Ovary (tissue), 7 donors: ENCODE measurements at regions not wholly inside any gene's neighbourhood (a gene's known extent, or its start where the extent isn't known, plus 50 kb on each side); places are given as distances from the start of the nearest gene placed in this dataset.

ENCODE experiments used
- DNase-seq, 5 donors: peaks; one replicate each; pipeline ENCODE4 v3.0.0-alpha.2; 2019 to 2020
- H3K27ac ChIP-seq, 2 donors: fragments of 200-600 bp; one replicate each; pipeline versions ENCODE4 v1.5.1 to v1.8.0; 2019 to 2022
- H3K27me3 ChIP-seq: fragments of 200-600 bp; one replicate; pipeline ENCODE4 v1.8.0; 2022
- H3K36me3 ChIP-seq: fragments of 200-600 bp; sonication (generic); one replicate; pipeline ENCODE4 v1.5.1; 2019
- H3K4me1 ChIP-seq: one replicate; pipeline ENCODE4 v1.8.1; 2013; ENCODE audit warnings: mild to moderate bottlenecking, moderate library complexity; ENCODE audit not compliant: insufficient read depth
- H3K4me3 ChIP-seq: fragments of 200-600 bp; sonication (generic); one replicate; pipeline ENCODE4 v1.5.1; 2017
- H3K9me3 ChIP-seq, 2 donors: fragments of 200-600 bp in 1 of 2; sonication (generic) in 1 of 2; one replicate each; pipeline versions ENCODE4 v1.5.1 to v1.8.1; 2013 to 2019; ENCODE audit warnings: mild to moderate bottlenecking in 1 of 2, moderate library complexity in 1 of 2
- CTCF ChIP-seq, 3 donors: fragments of 450-650 bp in 2 of 3; fragments of 200-600 bp in 1 of 3; IDR thresholded peaks; one replicate each; pipeline versions ENCODE4 v1.5.1 to v1.8.0; 2016 to 2022; ENCODE audit warnings: antibody characterized with exemption in 3 of 3, mild to moderate bottlenecking in 1 of 3
- EP300 ChIP-seq: sonication (generic); formaldehyde crosslinking; IDR thresholded peaks from one replicate; pipeline ENCODE4 v1.6.1; 2017; ENCODE audit warnings: antibody characterized with exemption
- POLR2A ChIP-seq: fragments of 450-650 bp; IDR thresholded peaks from one replicate; pipeline ENCODE4 v1.6.1; 2017; ENCODE audit warnings: antibody characterized with exemption, mild to moderate bottlenecking, moderate library complexity
- WGBS, 3 donors: extraction: QIAGEN DNeasy Blood & Tissue Kit in 1 of 3; methylation state at CpG; one replicate each; pipeline versions ENCODE4 v1.1.5 to v1.1.7; 2013 to 2017; 5-methylcytosine and 5-hydroxymethylcytosine counted together
- intact Hi-C, 4 donors: fragments of 100-400 bp; cut with DNase I; formaldehyde crosslinking; loops; one replicate each; pipeline versions ENCODE4 v1.11.0 to v1.15.1; 2022 to 2023
- donor health status: DM: no; HTN: no; CAD: no; lungs with moderate emphysema.
- donor health status: DM: no; HTN: no; CAD: no.
- donor health status: Bipolar disorder and iron deficiency.
- donor health status: DM: no; HTN: no; CAD: no.
- donor health status: DM: yes; HTN: yes; CAD: no.

GRCh38 chr3:194867270-194867983, 181.7 kb downstream of the FAM43A start:
- no peaks in the 10 kb centered on the region for H3K36me3 ChIP-seq
- H3K27ac ChIP-seq = no peak overlapping the region
- peaks cover 11% of the 10 kb centered on the region for H3K4me1 ChIP-seq
- no peak for DNase-seq
- H3K4me3 ChIP-seq = no peak overlapping the region
- intact Hi-C loops = no loop called here
- TF ChIP-seq EP300 = no peak
- no peak for TF ChIP-seq POLR2A
- no peak for TF ChIP-seq CTCF (IDR thresholded peaks at IDR 0.05)
- WGBS, 3 donors = 16 to 31% (median 17%) methylated on average over 13 of the region's 13 CpGs
- no peaks in the 10 kb centered on the region for H3K9me3 ChIP-seq
- no peaks in the 10 kb centered on the region for H3K27me3 ChIP-seq

- Histone ChIP-seq H3K27ac (no peak overlapping the region), H3K9me3 (no peaks in the 10 kb centered on the region), H3K27me3 (no peaks in the 10 kb centered on the region), H3K4me3 (no peak overlapping the region), H3K36me3 (no peaks in the 10 kb centered on the region), H3K4me1 (peaks cover 11% of the 10 kb centered on the region)
- 83 to 92% (median 91%) methylated on average over 11 of the region's 11 CpGs for WGBS, 3 donors
- DNase-seq = no peak
- intact Hi-C loops = no loop called here
- TF ChIP-seq CTCF (IDR thresholded peaks at IDR 0.05) (no peak), POLR2A (no peak), EP300 (no peak)
These were observed 183.1 kb downstream of the FAM43A start for GRCh38 chr3:194868831-194869230.

- Histone ChIP-seq H3K9me3 (no peaks in the 10 kb centered on the region), H3K36me3 (no peaks in the 10 kb centered on the region), H3K4me1 (peaks cover 11% of the 10 kb centered on the region), H3K4me3 (no peak overlapping the region), H3K27ac (no peak overlapping the region), H3K27me3 (no peaks in the 10 kb centered on the region)
- intact Hi-C loops = no loop called here
- WGBS, 3 donors = 85 to 93% (median 92%) methylated on average over 14 of the region's 14 CpGs
- DNase-seq = no peak
- TF ChIP-seq POLR2A = no peak
- TF ChIP-seq EP300 = no peak
- no peak for TF ChIP-seq CTCF (IDR thresholded peaks at IDR 0.05)
These were observed 183.9 kb downstream of the FAM43A start for GRCh38 chr3:194869482-194870169.

- intact Hi-C loops = no loop called here
- Histone ChIP-seq H3K27me3 (no peaks in the 10 kb centered on the region), H3K9me3 (no peaks in the 10 kb centered on the region), H3K4me3 (no peak overlapping the region), H3K27ac (no peak overlapping the region), H3K36me3 (no peaks in the 10 kb centered on the region), H3K4me1 (peaks cover 11% of the 10 kb centered on the region)
- WGBS, 3 donors = 68 to 73% (median 70%) methylated on average over 13 of the region's 13 CpGs
- no peak for DNase-seq
- TF ChIP-seq CTCF (IDR thresholded peaks at IDR 0.05) (no peak), POLR2A (no peak)
These were observed 184.9 kb downstream of the FAM43A start for GRCh38 chr3:194870394-194871110.
